HUES48 (cell line): ENCODE measurements at regions not wholly inside any gene's neighbourhood (a gene's known extent, or its start where the extent isn't known, plus 50 kb on each side); places are given as distances from the start of the nearest gene placed in this dataset.
"Not testable (repeated sequence)": the region's sequence is repeated elsewhere in the genome, so short reads cannot be mapped to it uniquely, and the experiment has no call there.

ENCODE experiments used
- H3K27ac ChIP-seq: one replicate; pipeline ENCODE4 v1.7.0; 2013; ENCODE audit warnings: low read depth, low read length, inconsistent platforms
- H3K27me3 ChIP-seq: 2 replicates; pipeline ENCODE4 v1.6.1; 2013; ENCODE audit warnings: mild to moderate bottlenecking, low read length; ENCODE audit not compliant: control insufficient read depth, insufficient read depth
- H3K36me3 ChIP-seq: 2 replicates; pipeline ENCODE4 v1.6.1; 2013; ENCODE audit warnings: low read length; ENCODE audit not compliant: control insufficient read depth, insufficient read depth
- H3K4me1 ChIP-seq: 2 replicates; pipeline ENCODE4 v1.6.1; 2013; ENCODE audit warnings: mild to moderate bottlenecking, low read length; ENCODE audit not compliant: control insufficient read depth, insufficient read depth
- H3K4me3 ChIP-seq: 2 replicates; pipeline ENCODE4 v1.5.1; 2013; ENCODE audit warnings: mild to moderate bottlenecking, low read depth, low read length
- H3K9ac ChIP-seq: 2 replicates; pipeline ENCODE4 v1.6.1; 2013; ENCODE audit warnings: mild to moderate bottlenecking, low read depth, low read length, moderate library complexity
- H3K9me3 ChIP-seq: 2 replicates; pipeline ENCODE4 v1.6.1; 2013; ENCODE audit warnings: low read length; ENCODE audit not compliant: control insufficient read depth, insufficient read depth

GRCh38 chr5:7087719-7088297 is 308.1 kb upstream of the ADCY2 start:
- H3K4me3 ChIP-seq, result no peak overlapping the region
- H3K36me3 ChIP-seq, result no peaks in the 10 kb centered on the region
- no peaks in the 10 kb centered on the region for H3K9me3 ChIP-seq
- 0 out of 2 replicates have a peak, but pooled peaks cover 3% of the 10 kb centered on the region for H3K4me1 ChIP-seq
- H3K27me3 ChIP-seq, result no peaks in the 10 kb centered on the region
- H3K27ac ChIP-seq, result no peak overlapping the region
- H3K9ac ChIP-seq, result no peak overlapping the region

GRCh38 chr5:7088849-7089248 is 307.1 kb upstream of the ADCY2 start:
- H3K36me3 ChIP-seq, result no peaks in the 10 kb centered on the region
- H3K4me1 ChIP-seq, result 0 out of 2 replicates have a peak, but pooled peaks cover 3% of the 10 kb centered on the region
- no peak overlapping the region for H3K9ac ChIP-seq
- no peak overlapping the region for H3K4me3 ChIP-seq
- H3K27me3 ChIP-seq, result no peaks in the 10 kb centered on the region
- H3K9me3 ChIP-seq, result no peaks in the 10 kb centered on the region
- no peak overlapping the region for H3K27ac ChIP-seq

- Histone ChIP-seq H3K9me3 (no peaks in the 10 kb centered on the region), H3K27me3 (no peaks in the 10 kb centered on the region), H3K9ac (no peak overlapping the region), H3K4me1 (no peaks in the 10 kb centered on the region), H3K27ac (no peak overlapping the region), H3K4me3 (no peak overlapping the region), H3K36me3 (no peaks in the 10 kb centered on the region)
Measured at GRCh38 chr5:7094626-7095025, 301.3 kb upstream of the ADCY2 start.

GRCh38 chr5:7096294-7096693 is 299.6 kb upstream of the ADCY2 start:
- H3K27me3 ChIP-seq, result no peaks in the 10 kb centered on the region
- H3K27ac ChIP-seq, result no peak overlapping the region
- no peaks in the 10 kb centered on the region for H3K4me1 ChIP-seq
- no peaks in the 10 kb centered on the region for H3K9me3 ChIP-seq
- no peak overlapping the region for H3K9ac ChIP-seq
- no peaks in the 10 kb centered on the region for H3K36me3 ChIP-seq
- H3K4me3 ChIP-seq, result no peak overlapping the region

GRCh38 chr5:7105358-7105757 is 290.6 kb upstream of the ADCY2 start:
- Histone ChIP-seq H3K27ac (no peak overlapping the region), H3K36me3 (no peaks in the 10 kb centered on the region), H3K4me1 (no peaks in the 10 kb centered on the region), H3K9ac (no peak overlapping the region), H3K27me3 (no peaks in the 10 kb centered on the region), H3K4me3 (no peak overlapping the region), H3K9me3 (no peaks in the 10 kb centered on the region)

GRCh38 chr5:7117961-7118360 is 278.0 kb upstream of the ADCY2 start:
- no peaks in the 10 kb centered on the region for H3K4me1 ChIP-seq
- H3K36me3 ChIP-seq, result no peaks in the 10 kb centered on the region
- no peak overlapping the region for H3K9ac ChIP-seq
- no peak overlapping the region for H3K27ac ChIP-seq
- no peaks in the 10 kb centered on the region for H3K27me3 ChIP-seq
- no peaks in the 10 kb centered on the region for H3K9me3 ChIP-seq
- H3K4me3 ChIP-seq, result no peak overlapping the region

- no peak overlapping the region for H3K27ac ChIP-seq
- no peak overlapping the region for H3K4me3 ChIP-seq
- H3K9me3 ChIP-seq, result peaks cover 5% of the 10 kb centered on the region
- H3K36me3 ChIP-seq, result no peaks in the 10 kb centered on the region
- no peaks in the 10 kb centered on the region for H3K4me1 ChIP-seq
- H3K27me3 ChIP-seq, result no peaks in the 10 kb centered on the region
- H3K9ac ChIP-seq, result no peak overlapping the region
Measured at GRCh38 chr5:7131680-7132079, 264.3 kb upstream of the ADCY2 start.

- no peaks in the 10 kb centered on the region for H3K27me3 ChIP-seq
- peaks cover 12% of the 10 kb centered on the region for H3K4me1 ChIP-seq
- no peak overlapping the region for H3K9ac ChIP-seq
- H3K9me3 ChIP-seq, result no peaks in the 10 kb centered on the region
- no peak overlapping the region for H3K27ac ChIP-seq
- H3K4me3 ChIP-seq, result no peak overlapping the region
- H3K36me3 ChIP-seq, result no peaks in the 10 kb centered on the region
Measured at GRCh38 chr5:7146886-7147285, 249.1 kb upstream of the ADCY2 start.

GRCh38 chr5:7157083-7157482 is 238.9 kb upstream of the ADCY2 start:
- no peaks in the 10 kb centered on the region for H3K36me3 ChIP-seq
- no peaks in the 10 kb centered on the region for H3K4me1 ChIP-seq
- H3K27me3 ChIP-seq, result no peaks in the 10 kb centered on the region
- H3K4me3 ChIP-seq, result no peak overlapping the region
- H3K9me3 ChIP-seq, result no peaks in the 10 kb centered on the region
- H3K9ac ChIP-seq, result no peak overlapping the region
- H3K27ac ChIP-seq, result no peak overlapping the region

- H3K27ac ChIP-seq, result no peak overlapping the region
Measured at GRCh38 chr5:7169240-7169878, 226.6 kb upstream of the ADCY2 start.

GRCh38 chr5:7170785-7171184 is 225.2 kb upstream of the ADCY2 start:
- H3K36me3 ChIP-seq, H3K27me3 ChIP-seq, H3K27ac ChIP-seq, H3K9ac ChIP-seq, H3K4me1 ChIP-seq, H3K9me3 ChIP-seq: not testable (repeated sequence)
- H3K4me3 ChIP-seq, result peak overlapping the region; percentile 52

More at GRCh38 chr5:7169240-7169878, 226.6 kb upstream of the ADCY2 start:
- no peaks in the 10 kb centered on the region for H3K9me3 ChIP-seq
- H3K4me3 ChIP-seq, result no peak overlapping the region
- H3K27me3 ChIP-seq, result no peaks in the 10 kb centered on the region
- H3K4me1 ChIP-seq, result no peaks in the 10 kb centered on the region
- no peak overlapping the region for H3K9ac ChIP-seq
- H3K36me3 ChIP-seq, result no peaks in the 10 kb centered on the region
